ENCODE measurements at regions not wholly inside any gene's neighbourhood (a gene's known extent, or its start where the extent isn't known, plus 50 kb on each side); places are given as distances from the start of the nearest gene placed in this dataset.
"Not testable (repeated sequence)": the region's sequence is repeated elsewhere in the genome, so short reads cannot be mapped to it uniquely, and the experiment has no call there.

DNA sequence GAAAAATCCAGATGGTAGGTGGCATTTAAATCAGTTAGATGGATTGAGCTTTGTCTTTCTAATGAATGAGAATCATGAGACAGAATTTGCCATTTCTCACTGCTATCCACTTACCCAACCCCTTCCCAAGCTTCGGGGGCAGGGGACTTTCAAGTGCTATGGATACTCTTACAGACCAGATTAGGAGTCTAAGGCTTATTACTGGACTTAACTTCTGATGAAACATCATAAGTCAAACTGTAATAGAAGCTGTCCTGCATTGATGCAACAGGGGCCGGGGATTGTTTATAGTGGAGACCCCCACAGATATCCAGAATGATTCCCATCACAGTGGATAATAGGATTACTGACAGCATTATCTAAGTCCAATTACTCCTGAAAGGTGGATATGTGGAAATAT, 267.0 kb downstream of the NUF2 start:
- Histone ChIP-seq H3K27me3 (ENCODE audit: insufficient read depth, low read length) (no peaks in the 10 kb centered on the region), H3K36me3 (ENCODE audit: insufficient read depth, low read length) (no peaks in the 10 kb centered on the region), H3K9me3 (ENCODE audit: insufficient read depth, low read depth, low read length) (no peaks in the 10 kb centered on the region), H3K4me2 (ENCODE audit: low read length) (no peak overlapping the region), H3K79me2 (ENCODE audit: insufficient read depth, low read length) (no peaks in the 10 kb centered on the region), H3K27ac (ENCODE audit: low read depth, low read length) (no peak overlapping the region), H2AFZ (ENCODE audit: low read depth, low read length) (no peak overlapping the region), H3K9ac (ENCODE audit: low read length) (no peak overlapping the region), H3K4me1 (ENCODE audit: insufficient read depth, low read length) (no peaks in the 10 kb centered on the region), H3K4me3 (ENCODE audit: insufficient read depth, low read depth, low read length) (no peak overlapping the region), H4K20me1 (ENCODE audit: insufficient read depth, low read length) (no peaks in the 10 kb centered on the region)
- Mint-ChIP-seq H3K9me3 (ENCODE audit: unreplicated experiment) (peaks cover 4% of the 10 kb centered on the region), H3K27ac (ENCODE audit: unreplicated experiment) (no peak overlapping the region), H3K36me3 (ENCODE audit: low read depth, unreplicated experiment) (no peaks in the 10 kb centered on the region), H3K4me1 (ENCODE audit: low read depth, unreplicated experiment) (no peaks in the 10 kb centered on the region), H3K27me3 (ENCODE audit: low read depth, unreplicated experiment) (no peaks in the 10 kb centered on the region), H3K4me3 (ENCODE audit: unreplicated experiment) (no peak overlapping the region)
- TF ChIP-seq EZH2 (IDR thresholded peaks at IDR 0.05; ENCODE audit: insufficient read depth, low read length): no peak
- TF ChIP-seq, protein P1, sequence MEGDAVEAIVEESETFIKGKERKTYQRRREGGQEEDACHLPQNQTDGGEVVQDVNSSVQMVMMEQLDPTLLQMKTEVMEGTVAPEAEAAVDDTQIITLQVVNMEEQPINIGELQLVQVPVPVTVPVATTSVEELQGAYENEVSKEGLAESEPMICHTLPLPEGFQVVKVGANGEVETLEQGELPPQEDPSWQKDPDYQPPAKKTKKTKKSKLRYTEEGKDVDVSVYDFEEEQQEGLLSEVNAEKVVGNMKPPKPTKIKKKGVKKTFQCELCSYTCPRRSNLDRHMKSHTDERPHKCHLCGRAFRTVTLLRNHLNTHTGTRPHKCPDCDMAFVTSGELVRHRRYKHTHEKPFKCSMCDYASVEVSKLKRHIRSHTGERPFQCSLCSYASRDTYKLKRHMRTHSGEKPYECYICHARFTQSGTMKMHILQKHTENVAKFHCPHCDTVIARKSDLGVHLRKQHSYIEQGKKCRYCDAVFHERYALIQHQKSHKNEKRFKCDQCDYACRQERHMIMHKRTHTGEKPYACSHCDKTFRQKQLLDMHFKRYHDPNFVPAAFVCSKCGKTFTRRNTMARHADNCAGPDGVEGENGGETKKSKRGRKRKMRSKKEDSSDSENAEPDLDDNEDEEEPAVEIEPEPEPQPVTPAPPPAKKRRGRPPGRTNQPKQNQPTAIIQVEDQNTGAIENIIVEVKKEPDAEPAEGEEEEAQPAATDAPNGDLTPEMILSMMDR (IDR thresholded peaks at IDR 0.05; ENCODE audit: insufficient read depth, low read depth, low read length): no peak
- DNase-seq (ENCODE audit: low read depth): no peak
- FAIRE-seq: no peak

DNA sequence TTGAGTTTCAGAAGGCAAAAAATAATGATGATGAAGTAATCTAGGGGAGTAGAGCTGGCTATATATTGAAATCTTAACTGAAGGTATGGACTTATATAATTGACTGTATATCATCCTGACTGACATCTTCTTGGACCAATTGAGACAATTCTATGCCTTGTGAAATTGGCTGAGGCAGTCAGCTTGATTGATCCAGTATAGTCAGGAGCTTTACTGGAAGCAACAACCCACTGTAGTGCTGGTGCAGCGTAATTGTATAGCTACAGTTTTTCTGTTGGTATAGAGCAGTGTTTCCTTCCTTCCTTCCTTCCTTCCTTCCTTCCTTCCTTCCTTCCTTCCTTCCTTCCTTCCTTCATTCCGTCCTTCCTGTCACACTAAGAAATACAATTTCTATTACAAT, 268.0 kb downstream of the NUF2 start:
- Mint-ChIP-seq H3K9me3 (ENCODE audit: unreplicated experiment) (peaks cover 4% of the 10 kb centered on the region), H3K27me3 (ENCODE audit: low read depth, unreplicated experiment) (no peaks in the 10 kb centered on the region), H3K4me1 (ENCODE audit: low read depth, unreplicated experiment) (no peaks in the 10 kb centered on the region), H3K27ac (ENCODE audit: unreplicated experiment) (no peak overlapping the region), H3K36me3 (ENCODE audit: low read depth, unreplicated experiment) (no peaks in the 10 kb centered on the region), H3K4me3 (ENCODE audit: unreplicated experiment) (no peak overlapping the region)
- no peak for TF ChIP-seq EZH2 (IDR thresholded peaks at IDR 0.05; ENCODE audit: insufficient read depth, low read length)
- TF ChIP-seq, protein P1 (IDR thresholded peaks at IDR 0.05; ENCODE audit: insufficient read depth, low read depth, low read length): no peak
- Histone ChIP-seq H3K9me3 (ENCODE audit: insufficient read depth, low read depth, low read length) (no peaks in the 10 kb centered on the region), H3K27ac (ENCODE audit: low read depth, low read length) (no peak overlapping the region), H3K9ac (ENCODE audit: low read length) (no peak overlapping the region), H2AFZ (ENCODE audit: low read depth, low read length) (no peak overlapping the region), H3K79me2 (ENCODE audit: insufficient read depth, low read length) (no peaks in the 10 kb centered on the region), H3K4me3 (ENCODE audit: insufficient read depth, low read depth, low read length) (no peak overlapping the region), H4K20me1 (ENCODE audit: insufficient read depth, low read length) (no peaks in the 10 kb centered on the region), H3K4me2 (ENCODE audit: low read length) (no peak overlapping the region), H3K36me3 (ENCODE audit: insufficient read depth, low read length) (no peaks in the 10 kb centered on the region), H3K27me3 (ENCODE audit: insufficient read depth, low read length) (no peaks in the 10 kb centered on the region), H3K4me1 (ENCODE audit: insufficient read depth, low read length) (no peaks in the 10 kb centered on the region)
- FAIRE-seq: no peak
- no peak for DNase-seq (ENCODE audit: low read depth)

DNA sequence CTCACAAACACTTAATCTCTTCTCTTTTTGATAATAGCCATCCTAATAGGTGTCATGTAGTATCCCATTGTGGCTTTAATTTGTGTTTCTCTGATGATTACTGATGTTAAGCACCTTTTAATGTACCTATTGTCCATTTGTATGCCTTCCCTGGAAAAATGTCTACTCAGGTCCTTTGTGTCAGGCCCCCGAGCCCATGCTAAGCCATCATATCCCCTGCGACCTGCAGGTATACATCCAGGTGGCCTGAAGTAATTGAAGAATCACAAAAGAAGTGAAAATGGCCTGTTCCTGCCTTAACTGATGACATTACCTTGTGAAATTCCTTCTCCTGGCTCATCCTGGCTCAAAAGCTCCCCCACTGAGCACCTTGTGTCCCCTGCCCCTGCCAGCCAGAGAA, 269.4 kb downstream of the NUF2 start:
- not testable (repeated sequence) for H2AFZ ChIP-seq (ENCODE audit: low read depth, low read length); FAIRE-seq; H3K36me3 Mint-ChIP-seq (ENCODE audit: low read depth, unreplicated experiment); H3K9me3 Mint-ChIP-seq (ENCODE audit: unreplicated experiment); H3K9ac ChIP-seq (ENCODE audit: low read length); H4K20me1 ChIP-seq (ENCODE audit: insufficient read depth, low read length); H3K27me3 Mint-ChIP-seq (ENCODE audit: low read depth, unreplicated experiment); H3K79me2 ChIP-seq (ENCODE audit: insufficient read depth, low read length); H3K27ac ChIP-seq (ENCODE audit: low read depth, low read length); H3K27me3 ChIP-seq (ENCODE audit: insufficient read depth, low read length); H3K4me1 ChIP-seq (ENCODE audit: insufficient read depth, low read length); H3K4me1 Mint-ChIP-seq (ENCODE audit: low read depth, unreplicated experiment); H3K4me3 ChIP-seq (ENCODE audit: insufficient read depth, low read depth, low read length); H3K27ac Mint-ChIP-seq (ENCODE audit: unreplicated experiment); H3K4me3 Mint-ChIP-seq (ENCODE audit: unreplicated experiment); H3K9me3 ChIP-seq (ENCODE audit: insufficient read depth, low read depth, low read length); H3K36me3 ChIP-seq (ENCODE audit: insufficient read depth, low read length); H3K4me2 ChIP-seq (ENCODE audit: low read length); DNase-seq (ENCODE audit: low read depth)

GRCh38 chr1:163592623-163593022, 270.9 kb downstream of the NUF2 start:
- not testable (repeated sequence) for FAIRE-seq; H3K27me3 Mint-ChIP-seq (ENCODE audit: low read depth, unreplicated experiment); H3K36me3 ChIP-seq (ENCODE audit: insufficient read depth, low read length); H3K9ac ChIP-seq (ENCODE audit: low read length); H2AFZ ChIP-seq (ENCODE audit: low read depth, low read length); H3K4me2 ChIP-seq (ENCODE audit: low read length); H3K9me3 ChIP-seq (ENCODE audit: insufficient read depth, low read depth, low read length); H3K4me1 ChIP-seq (ENCODE audit: insufficient read depth, low read length); H3K4me3 Mint-ChIP-seq (ENCODE audit: unreplicated experiment); H3K4me3 ChIP-seq (ENCODE audit: insufficient read depth, low read depth, low read length); H4K20me1 ChIP-seq (ENCODE audit: insufficient read depth, low read length); H3K27ac ChIP-seq (ENCODE audit: low read depth, low read length); H3K27ac Mint-ChIP-seq (ENCODE audit: unreplicated experiment); H3K9me3 Mint-ChIP-seq (ENCODE audit: unreplicated experiment); H3K79me2 ChIP-seq (ENCODE audit: insufficient read depth, low read length); H3K4me1 Mint-ChIP-seq (ENCODE audit: low read depth, unreplicated experiment); H3K36me3 Mint-ChIP-seq (ENCODE audit: low read depth, unreplicated experiment); DNase-seq (ENCODE audit: low read depth); H3K27me3 ChIP-seq (ENCODE audit: insufficient read depth, low read length)

GRCh38 chr1:163596106-163596505, 274.4 kb downstream of the NUF2 start:
- not testable (repeated sequence) for H3K4me3 ChIP-seq (ENCODE audit: insufficient read depth, low read depth, low read length); H3K36me3 ChIP-seq (ENCODE audit: insufficient read depth, low read length); H3K27me3 Mint-ChIP-seq (ENCODE audit: low read depth, unreplicated experiment); H3K4me1 Mint-ChIP-seq (ENCODE audit: low read depth, unreplicated experiment); H3K27ac ChIP-seq (ENCODE audit: low read depth, low read length); H3K4me3 Mint-ChIP-seq (ENCODE audit: unreplicated experiment); H2AFZ ChIP-seq (ENCODE audit: low read depth, low read length); H3K36me3 Mint-ChIP-seq (ENCODE audit: low read depth, unreplicated experiment); H3K27ac Mint-ChIP-seq (ENCODE audit: unreplicated experiment); DNase-seq (ENCODE audit: low read depth); H3K9me3 Mint-ChIP-seq (ENCODE audit: unreplicated experiment); H3K27me3 ChIP-seq (ENCODE audit: insufficient read depth, low read length); FAIRE-seq; H3K4me1 ChIP-seq (ENCODE audit: insufficient read depth, low read length); H3K4me2 ChIP-seq (ENCODE audit: low read length); H4K20me1 ChIP-seq (ENCODE audit: insufficient read depth, low read length); H3K9ac ChIP-seq (ENCODE audit: low read length); H3K79me2 ChIP-seq (ENCODE audit: insufficient read depth, low read length); H3K9me3 ChIP-seq (ENCODE audit: insufficient read depth, low read depth, low read length)

All from astrocyte (in vitro differentiated cells and primary cell).